Parathyroid adenoma (tissue), 2 donors: ENCODE measurements at regions not wholly inside any gene's neighbourhood (a gene's known extent, or its start where the extent isn't known, plus 50 kb on each side); places are given as distances from the start of the nearest gene placed in this dataset.

Experiments
- H2AFZ ChIP-seq: fragments of 300-600 bp; sonication (generic); one replicate; pipeline ENCODE4 v1.7.0; 2017; ENCODE audit warnings: antibody characterized with exemption, mild to moderate bottlenecking
- H3K27ac ChIP-seq: fragments of 300-600 bp; sonication (generic); one replicate; pipeline ENCODE4 v1.7.0; 2017
- H3K27me3 ChIP-seq: fragments of 300-600 bp; sonication (generic); one replicate; pipeline ENCODE4 v1.7.0; 2017; ENCODE audit warnings: low read length; ENCODE audit not compliant: control insufficient read depth, insufficient read depth
- H3K36me3 ChIP-seq: fragments of 300-600 bp; sonication (generic); one replicate; pipeline ENCODE4 v1.7.0; 2017; ENCODE audit warnings: low read length; ENCODE audit not compliant: control insufficient read depth, insufficient read depth
- H3K4me1 ChIP-seq: fragments of 300-600 bp; sonication (generic); one replicate; pipeline ENCODE4 v1.7.0; 2017; ENCODE audit warnings: control low read depth
- H3K4me2 ChIP-seq: fragments of 300-600 bp; sonication (generic); one replicate; pipeline ENCODE4 v1.7.0; 2017; ENCODE audit warnings: low read length
- H3K4me3 ChIP-seq: fragments of 300-600 bp; sonication (generic); one replicate; pipeline ENCODE4 v1.7.0; 2017; ENCODE audit warnings: low read depth, low read length
- H3K79me2 ChIP-seq: fragments of 300-600 bp; sonication (generic); one replicate; pipeline ENCODE4 v1.7.0; 2017; ENCODE audit warnings: control low read depth
- H3K9ac ChIP-seq: fragments of 300-600 bp; sonication (generic); one replicate; pipeline ENCODE4 v1.7.0; 2017; ENCODE audit warnings: mild to moderate bottlenecking
- H3K9me3 ChIP-seq: fragments of 300-600 bp; sonication (generic); one replicate; pipeline ENCODE4 v1.7.0; 2017; ENCODE audit warnings: low read length; ENCODE audit not compliant: control insufficient read depth
- TF ChIP-seq, protein P1 (sequence below): fragments of 300-600 bp; sonication (generic); IDR thresholded peaks from one replicate; pipeline ENCODE4 v1.7.0; 2017; ENCODE audit warnings: antibody characterized with exemption, mild to moderate bottlenecking
- donor health status: primary hyperparathyroidism.

GRCh38 chr2:150036622-150037021 lies 449.0 kb upstream of the MMADHC start:
- H3K9ac ChIP-seq: no peak overlapping the region
- H3K27me3 ChIP-seq: no peaks in the 10 kb centered on the region
- H2AFZ ChIP-seq: no peak overlapping the region
- no peaks in the 10 kb centered on the region for H3K4me1 ChIP-seq
- no peaks in the 10 kb centered on the region for H3K36me3 ChIP-seq
- no peaks in the 10 kb centered on the region for H3K9me3 ChIP-seq
- no peak overlapping the region for H3K4me3 ChIP-seq
- TF ChIP-seq, protein P1, sequence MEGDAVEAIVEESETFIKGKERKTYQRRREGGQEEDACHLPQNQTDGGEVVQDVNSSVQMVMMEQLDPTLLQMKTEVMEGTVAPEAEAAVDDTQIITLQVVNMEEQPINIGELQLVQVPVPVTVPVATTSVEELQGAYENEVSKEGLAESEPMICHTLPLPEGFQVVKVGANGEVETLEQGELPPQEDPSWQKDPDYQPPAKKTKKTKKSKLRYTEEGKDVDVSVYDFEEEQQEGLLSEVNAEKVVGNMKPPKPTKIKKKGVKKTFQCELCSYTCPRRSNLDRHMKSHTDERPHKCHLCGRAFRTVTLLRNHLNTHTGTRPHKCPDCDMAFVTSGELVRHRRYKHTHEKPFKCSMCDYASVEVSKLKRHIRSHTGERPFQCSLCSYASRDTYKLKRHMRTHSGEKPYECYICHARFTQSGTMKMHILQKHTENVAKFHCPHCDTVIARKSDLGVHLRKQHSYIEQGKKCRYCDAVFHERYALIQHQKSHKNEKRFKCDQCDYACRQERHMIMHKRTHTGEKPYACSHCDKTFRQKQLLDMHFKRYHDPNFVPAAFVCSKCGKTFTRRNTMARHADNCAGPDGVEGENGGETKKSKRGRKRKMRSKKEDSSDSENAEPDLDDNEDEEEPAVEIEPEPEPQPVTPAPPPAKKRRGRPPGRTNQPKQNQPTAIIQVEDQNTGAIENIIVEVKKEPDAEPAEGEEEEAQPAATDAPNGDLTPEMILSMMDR: no peak
- H3K4me2 ChIP-seq: no peak overlapping the region
- H3K79me2 ChIP-seq: no peaks in the 10 kb centered on the region
- no peak overlapping the region for H3K27ac ChIP-seq

- H3K79me2 ChIP-seq: no peaks in the 10 kb centered on the region
- H3K27ac ChIP-seq: no peak overlapping the region
- no peak overlapping the region for H3K4me3 ChIP-seq
- H3K9me3 ChIP-seq: no peaks in the 10 kb centered on the region
- no peaks in the 10 kb centered on the region for H3K4me1 ChIP-seq
- TF ChIP-seq, protein P1: no peak
- no peaks in the 10 kb centered on the region for H3K36me3 ChIP-seq
- H3K9ac ChIP-seq: no peak overlapping the region
- no peaks in the 10 kb centered on the region for H3K27me3 ChIP-seq
- H3K4me2 ChIP-seq: no peak overlapping the region
- H2AFZ ChIP-seq: no peak overlapping the region
These were observed 447.1 kb upstream of the MMADHC start for GRCh38 chr2:150034665-150035064.

DNA sequence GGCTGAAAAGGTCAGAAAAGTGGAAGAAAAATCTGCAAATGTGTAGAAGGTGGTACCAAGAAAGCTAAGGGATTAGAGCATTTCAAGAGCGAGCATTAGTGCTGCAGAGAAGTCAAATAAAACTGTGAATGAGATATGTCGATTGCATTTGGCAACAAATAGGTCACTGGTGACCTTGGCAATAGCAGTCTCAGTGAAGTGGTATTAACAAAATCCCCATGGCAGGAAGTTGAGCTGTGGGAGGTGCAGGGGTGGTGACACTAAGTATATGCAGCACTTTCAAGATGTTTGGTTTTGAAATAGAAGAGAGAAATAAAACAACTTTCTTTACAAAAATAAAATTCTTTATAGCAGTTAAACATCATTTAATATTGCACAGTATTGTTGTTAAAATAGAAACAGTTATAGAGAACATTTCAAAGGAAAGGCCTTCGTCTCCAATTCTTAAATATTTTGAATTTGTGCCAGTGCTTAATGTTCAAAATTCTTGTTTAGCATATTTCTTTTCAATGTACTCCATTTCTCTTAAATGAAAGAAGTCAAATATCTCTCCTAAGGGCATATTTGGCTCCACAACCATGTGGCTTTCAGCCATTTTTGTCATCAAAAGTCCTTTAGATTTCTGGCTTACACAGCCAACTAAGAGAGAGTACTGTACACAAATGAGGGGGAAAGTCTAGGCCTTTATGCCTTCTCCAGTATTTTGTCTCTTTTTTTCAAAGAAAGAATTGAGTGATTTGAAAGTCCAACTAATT lies 443.0 kb upstream of the MMADHC start:
- H3K4me1 ChIP-seq: no peaks in the 10 kb centered on the region
- TF ChIP-seq, protein P1: no peak
- H2AFZ ChIP-seq: no peak overlapping the region
- H3K36me3 ChIP-seq: no peaks in the 10 kb centered on the region
- H3K27ac ChIP-seq: no peak overlapping the region
- no peak overlapping the region for H3K4me2 ChIP-seq
- no peaks in the 10 kb centered on the region for H3K27me3 ChIP-seq
- H3K4me3 ChIP-seq: no peak overlapping the region
- H3K9me3 ChIP-seq: no peaks in the 10 kb centered on the region
- H3K79me2 ChIP-seq: no peaks in the 10 kb centered on the region
- no peak overlapping the region for H3K9ac ChIP-seq

DNA sequence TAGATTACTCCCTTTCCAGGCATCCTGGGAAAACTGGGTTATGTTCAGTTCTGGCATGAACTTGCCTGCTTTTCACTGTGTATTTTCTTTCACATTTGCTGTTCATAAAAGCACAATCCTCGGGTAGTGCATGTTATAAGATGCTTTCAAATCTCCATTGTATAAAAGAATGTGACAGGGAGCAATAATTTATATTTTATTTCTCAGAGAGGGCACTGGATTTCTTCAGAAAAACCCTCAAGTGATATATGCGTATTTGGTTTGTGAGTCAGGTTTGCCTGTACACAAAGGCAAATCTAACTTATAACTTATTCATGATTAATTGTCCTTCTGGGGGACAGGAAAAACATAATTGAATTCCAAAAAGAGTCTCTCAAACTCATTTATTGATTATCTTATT lies 440.7 kb upstream of the MMADHC start:
- Histone ChIP-seq H3K4me3 (no peak overlapping the region), H3K36me3 (no peaks in the 10 kb centered on the region), H3K9ac (no peak overlapping the region), H3K79me2 (no peaks in the 10 kb centered on the region), H3K4me1 (no peaks in the 10 kb centered on the region), H3K27ac (no peak overlapping the region), H3K4me2 (no peak overlapping the region), H3K27me3 (no peaks in the 10 kb centered on the region), H2AFZ (no peak overlapping the region), H3K9me3 (no peaks in the 10 kb centered on the region)
- TF ChIP-seq, protein P1: no peak

GRCh38 chr2:150027164-150027563 lies 439.6 kb upstream of the MMADHC start:
- H3K4me3 ChIP-seq: no peak overlapping the region
- H3K79me2 ChIP-seq: no peaks in the 10 kb centered on the region
- H3K9ac ChIP-seq: no peak overlapping the region
- no peaks in the 10 kb centered on the region for H3K9me3 ChIP-seq
- H3K36me3 ChIP-seq: no peaks in the 10 kb centered on the region
- H2AFZ ChIP-seq: no peak overlapping the region
- H3K27me3 ChIP-seq: no peaks in the 10 kb centered on the region
- TF ChIP-seq, protein P1: no peak
- no peak overlapping the region for H3K27ac ChIP-seq
- no peak overlapping the region for H3K4me2 ChIP-seq
- H3K4me1 ChIP-seq: no peaks in the 10 kb centered on the region
